Endodermal cell (in vitro differentiated cells): ENCODE measurements at regions not wholly inside any gene's neighbourhood (a gene's known extent, or its start where the extent isn't known, plus 50 kb on each side); places are given as distances from the start of the nearest gene placed in this dataset.

Experiments used
- DNase-seq: peaks from one replicate; pipeline ENCODE4 v3.0.0-alpha.2; 2017
- H3K27ac ChIP-seq: 2 replicates; pipeline ENCODE4 v1.5.1; 2013; ENCODE audit warnings: mild to moderate bottlenecking, low read depth, low read length, moderate library complexity
- H3K27me3 ChIP-seq: 2 replicates; pipeline ENCODE4 v1.6.1; 2013; ENCODE audit warnings: mild to moderate bottlenecking, low read length, moderate library complexity; ENCODE audit not compliant: insufficient read depth, control insufficient read depth, poor library complexity, severe bottlenecking
- H3K36me3 ChIP-seq: 2 replicates; pipeline ENCODE4 v1.7.0; 2013; ENCODE audit warnings: mild to moderate bottlenecking, low read length, moderate library complexity; ENCODE audit not compliant: control insufficient read depth, insufficient read depth
- H3K4me1 ChIP-seq: one replicate; pipeline ENCODE4 v1.7.0; 2013; ENCODE audit warnings: low read length; ENCODE audit not compliant: control insufficient read depth, insufficient read depth
- H3K4me3 ChIP-seq: 2 replicates; pipeline ENCODE4 v1.5.1; 2013; ENCODE audit warnings: mild to moderate bottlenecking, low read length, moderate library complexity
- H3K9ac ChIP-seq: 2 replicates; pipeline ENCODE4 v1.6.1; 2013; ENCODE audit warnings: mild to moderate bottlenecking, low read length, moderate library complexity; ENCODE audit not compliant: poor library complexity, severe bottlenecking; ENCODE audit errors: extremely low read depth
- H3K9me3 ChIP-seq: 2 replicates; pipeline ENCODE4 v1.6.1; 2013; ENCODE audit warnings: mild to moderate bottlenecking, low read length, moderate library complexity; ENCODE audit not compliant: control insufficient read depth
- H3K27ac Mint-ChIP-seq: 2 replicates; pipeline ENCODE4 v1.8.0; 2020; ENCODE audit warnings: mixed read lengths
- H3K27me3 Mint-ChIP-seq: 2 replicates; pipeline ENCODE4 v1.8.0; 2021; ENCODE audit warnings: mild to moderate bottlenecking, mixed read lengths; ENCODE audit not compliant: insufficient read depth
- H3K36me3 Mint-ChIP-seq: 2 replicates; pipeline ENCODE4 v1.8.0; 2020; ENCODE audit warnings: low read depth, mixed read lengths
- H3K4me1 Mint-ChIP-seq: 2 replicates; pipeline ENCODE4 v1.8.0; 2020; ENCODE audit warnings: mixed read lengths
- H3K4me3 Mint-ChIP-seq: 2 replicates; pipeline ENCODE4 v1.8.0; 2020; ENCODE audit warnings: mild to moderate bottlenecking, moderate library complexity, mixed read lengths
- H3K9me3 Mint-ChIP-seq: 2 replicates; pipeline ENCODE4 v1.8.0; 2020; ENCODE audit warnings: mild to moderate bottlenecking, mixed read lengths
- CTCF ChIP-seq: fragments of 200-600 bp; sonication (generic); conservative IDR thresholded peaks from 2 replicates; pipeline ENCODE4 v1.5.0; 2021; ENCODE audit warnings: antibody characterized with exemption, mild to moderate bottlenecking
- WGBS, 2 experiments: methylation state at CpG; one replicate each; pipeline versions ENCODE4 v1.1.5 to v1.1.7; 2013; ENCODE audit warnings: missing lambda C conversion rate in 2 of 2, mixed read lengths in 1 of 2; ENCODE audit not compliant: insufficient coverage in 1 of 2, insufficient read length in 1 of 2; 5-methylcytosine and 5-hydroxymethylcytosine counted together

- no peaks in the 10 kb centered on the region for H3K27me3 ChIP-seq
- no peak for TF ChIP-seq CTCF
- no peaks in the 10 kb centered on the region for H3K36me3 Mint-ChIP-seq
- H3K9ac ChIP-seq = no peak overlapping the region
- no peak overlapping the region for H3K4me3 ChIP-seq
- DNase-seq = no peak
- no peaks in the 10 kb centered on the region for H3K9me3 Mint-ChIP-seq
- no peaks in the 10 kb centered on the region for H3K4me1 Mint-ChIP-seq
- no peaks in the 10 kb centered on the region for H3K27me3 Mint-ChIP-seq
- H3K9me3 ChIP-seq = no peaks in the 10 kb centered on the region
- no peak overlapping the region for H3K27ac Mint-ChIP-seq
- H3K4me3 Mint-ChIP-seq = no peak overlapping the region
- H3K4me1 ChIP-seq = no peaks in the 10 kb centered on the region
- 93% methylated on average over 6 of the region's 6 CpGs; no CpG with 5 or more reads in 1 of the 2 experiments for WGBS, 2 experiments
- no peak overlapping the region for H3K27ac ChIP-seq
- H3K36me3 ChIP-seq = no peaks in the 10 kb centered on the region
These were observed 1272.3 kb upstream of the CDH9 start for GRCh38 chr5:28310696-28311095.

- 100% methylated on average over 1 of the region's 1 CpG; no CpG with 5 or more reads in 1 of the 2 experiments for WGBS, 2 experiments
- H3K36me3 ChIP-seq = no peaks in the 10 kb centered on the region
These were observed 1267.5 kb upstream of the CDH9 start for GRCh38 chr5:28305891-28306290.

GRCh38 chr5:28301712-28302111 is 1263.3 kb upstream of the CDH9 start:
- H3K27ac Mint-ChIP-seq = no peak overlapping the region
- Histone ChIP-seq H3K9ac (no peak overlapping the region), H3K36me3 (no peaks in the 10 kb centered on the region), H3K4me3 (no peak overlapping the region), H3K4me1 (no peaks in the 10 kb centered on the region), H3K9me3 (peaks cover 8% of the 10 kb centered on the region), H3K27ac (no peak overlapping the region), H3K27me3 (no peaks in the 10 kb centered on the region)
- 60 to 70% methylated on average over 1 to 2 of the region's 2 CpGs for WGBS, 2 experiments
- no peak for TF ChIP-seq CTCF
- H3K9me3 Mint-ChIP-seq = peaks cover 11% of the 10 kb centered on the region
- H3K4me3 Mint-ChIP-seq = no peak overlapping the region
- no peaks in the 10 kb centered on the region for H3K36me3 Mint-ChIP-seq
- no peak for DNase-seq
- no peaks in the 10 kb centered on the region for H3K27me3 Mint-ChIP-seq
- no peaks in the 10 kb centered on the region for H3K4me1 Mint-ChIP-seq

More at GRCh38 chr5:28305891-28306290, 1267.5 kb upstream of the CDH9 start:
- DNase-seq = no peak
- TF ChIP-seq CTCF = no peak
- H3K36me3 Mint-ChIP-seq = no peaks in the 10 kb centered on the region
- no peaks in the 10 kb centered on the region for H3K4me1 ChIP-seq
- H3K9me3 Mint-ChIP-seq = peaks cover 8% of the 10 kb centered on the region
- H3K4me1 Mint-ChIP-seq = no peaks in the 10 kb centered on the region
- no peak overlapping the region for H3K4me3 Mint-ChIP-seq
- H3K4me3 ChIP-seq = no peak overlapping the region
- H3K27ac Mint-ChIP-seq = no peak overlapping the region
- no peak overlapping the region for H3K27ac ChIP-seq
- peaks cover 8% of the 10 kb centered on the region for H3K9me3 ChIP-seq
- H3K27me3 ChIP-seq = no peaks in the 10 kb centered on the region
- H3K9ac ChIP-seq = no peak overlapping the region
- no peaks in the 10 kb centered on the region for H3K27me3 Mint-ChIP-seq
